ENCODE measurements at regions not wholly inside any gene's neighbourhood (a gene's known extent, or its start where the extent isn't known, plus 50 kb on each side); places are given as distances from the start of the nearest gene placed in this dataset.

DNA sequence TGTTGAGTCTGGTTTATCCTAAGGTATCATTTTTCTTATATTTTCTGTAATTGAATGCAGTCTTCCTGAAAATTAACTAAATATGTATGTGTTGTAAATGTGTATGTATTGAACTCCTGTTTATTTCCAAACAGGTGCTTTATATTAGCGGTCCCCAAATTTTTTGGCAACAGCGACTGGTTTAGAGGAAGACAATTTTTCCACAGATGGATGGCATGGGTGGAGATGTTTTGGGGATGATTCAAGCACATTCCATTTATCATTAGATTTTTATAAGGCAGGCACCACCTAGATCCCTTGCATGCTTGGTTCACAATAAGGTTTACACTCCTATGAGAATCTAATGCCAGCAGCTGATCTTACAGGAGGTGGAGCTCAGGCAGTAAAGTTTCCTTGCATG, 210.5 kb upstream of the ANO3 start:
- TF ChIP-seq, protein P1, sequence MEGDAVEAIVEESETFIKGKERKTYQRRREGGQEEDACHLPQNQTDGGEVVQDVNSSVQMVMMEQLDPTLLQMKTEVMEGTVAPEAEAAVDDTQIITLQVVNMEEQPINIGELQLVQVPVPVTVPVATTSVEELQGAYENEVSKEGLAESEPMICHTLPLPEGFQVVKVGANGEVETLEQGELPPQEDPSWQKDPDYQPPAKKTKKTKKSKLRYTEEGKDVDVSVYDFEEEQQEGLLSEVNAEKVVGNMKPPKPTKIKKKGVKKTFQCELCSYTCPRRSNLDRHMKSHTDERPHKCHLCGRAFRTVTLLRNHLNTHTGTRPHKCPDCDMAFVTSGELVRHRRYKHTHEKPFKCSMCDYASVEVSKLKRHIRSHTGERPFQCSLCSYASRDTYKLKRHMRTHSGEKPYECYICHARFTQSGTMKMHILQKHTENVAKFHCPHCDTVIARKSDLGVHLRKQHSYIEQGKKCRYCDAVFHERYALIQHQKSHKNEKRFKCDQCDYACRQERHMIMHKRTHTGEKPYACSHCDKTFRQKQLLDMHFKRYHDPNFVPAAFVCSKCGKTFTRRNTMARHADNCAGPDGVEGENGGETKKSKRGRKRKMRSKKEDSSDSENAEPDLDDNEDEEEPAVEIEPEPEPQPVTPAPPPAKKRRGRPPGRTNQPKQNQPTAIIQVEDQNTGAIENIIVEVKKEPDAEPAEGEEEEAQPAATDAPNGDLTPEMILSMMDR (IDR thresholded peaks at IDR 0.05) = no peak
- DNase-seq (ENCODE audit: low spot score) = no peak
- no peak overlapping the region for H3K27ac ChIP-seq
- no peak overlapping the region for H3K4me3 ChIP-seq

DNA sequence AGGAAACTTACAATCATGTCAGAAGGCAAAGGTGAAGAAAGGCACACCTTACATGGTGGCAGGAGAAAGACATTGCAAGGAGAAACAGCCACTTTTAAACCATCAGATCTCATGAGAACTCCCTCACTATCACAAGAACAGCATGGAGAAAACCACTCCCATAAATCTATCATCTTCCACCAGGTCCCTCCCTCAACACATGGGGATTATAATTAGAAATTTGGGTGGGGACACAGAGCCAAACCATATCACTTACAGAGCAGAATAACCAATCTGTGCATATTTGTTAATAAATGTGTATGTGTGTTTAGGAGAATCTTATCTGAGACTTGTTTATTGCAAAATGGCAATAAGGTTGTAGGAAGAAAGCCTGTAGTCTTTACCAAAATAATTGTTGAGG, 205.2 kb upstream of the ANO3 start:
- DNase-seq (ENCODE audit: low spot score) = no peak
- no peak overlapping the region for H3K4me3 ChIP-seq
- TF ChIP-seq, protein P1 (IDR thresholded peaks at IDR 0.05) = no peak
- no peak overlapping the region for H3K27ac ChIP-seq

DNA sequence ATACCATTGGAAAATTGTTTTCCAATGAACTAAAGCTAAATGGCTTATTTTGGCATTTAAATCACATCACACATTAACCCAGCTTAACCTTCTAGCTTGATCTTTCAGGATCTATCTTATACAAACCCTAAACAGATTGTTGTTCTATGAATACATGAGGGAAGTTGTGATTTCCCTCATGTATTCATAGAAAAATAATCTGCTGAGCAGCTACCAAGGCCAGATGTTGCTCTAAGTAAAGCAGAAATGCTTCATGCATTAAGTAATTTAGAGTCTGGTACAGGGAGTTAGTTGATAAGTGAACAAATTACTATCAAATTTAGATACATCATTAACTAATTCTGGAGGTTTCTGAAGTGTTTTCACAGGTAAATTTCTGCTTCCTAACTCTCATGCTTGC, 204.6 kb upstream of the ANO3 start:
- TF ChIP-seq, protein P1 (IDR thresholded peaks at IDR 0.05) = no peak
- DNase-seq (ENCODE audit: low spot score) = no peak
- Histone ChIP-seq H3K27ac (no peak overlapping the region), H3K4me3 (no peak overlapping the region)

DNA sequence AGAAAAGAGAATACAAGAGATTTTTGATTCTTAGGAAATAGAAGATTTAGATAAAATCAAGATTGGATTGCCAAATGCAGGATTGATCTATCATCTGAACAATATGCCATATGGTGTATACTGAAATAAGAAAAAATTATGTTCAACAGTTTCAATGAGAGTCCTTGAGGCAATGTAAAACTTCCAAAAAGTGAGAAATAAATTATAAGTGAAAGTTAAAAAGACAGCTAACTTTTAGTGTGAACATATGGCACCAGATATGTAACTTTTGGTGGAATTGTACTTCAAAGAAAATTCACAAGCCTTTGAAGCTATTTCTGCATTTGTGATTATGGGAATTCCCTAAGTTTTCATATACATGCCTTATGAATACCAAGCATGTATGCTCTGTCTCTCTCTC, 200.5 kb upstream of the ANO3 start:
- TF ChIP-seq, protein P1 (IDR thresholded peaks at IDR 0.05) = no peak
- H3K4me3 ChIP-seq = no peak overlapping the region
- DNase-seq (ENCODE audit: low spot score) = no peak
- no peak overlapping the region for H3K27ac ChIP-seq

DNA sequence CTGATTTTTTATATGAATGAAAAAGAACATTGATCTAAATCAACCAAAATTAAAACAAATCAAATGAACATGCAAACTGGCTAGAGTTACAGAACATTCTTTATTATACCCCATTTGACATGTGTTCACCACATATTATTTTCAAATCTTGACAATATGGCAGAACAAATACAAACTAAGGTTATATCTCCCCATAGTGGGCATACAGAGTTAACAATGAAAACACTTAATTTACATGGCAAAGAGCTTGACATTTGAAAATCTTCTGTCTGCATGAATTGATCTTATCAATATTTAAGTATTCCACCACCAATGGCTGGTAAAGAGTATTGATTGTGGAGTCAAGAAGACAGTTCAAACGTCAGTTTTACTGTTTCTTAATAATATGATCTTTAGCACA, 197.9 kb upstream of the ANO3 start:
- no peak for DNase-seq (ENCODE audit: low spot score)

DNA sequence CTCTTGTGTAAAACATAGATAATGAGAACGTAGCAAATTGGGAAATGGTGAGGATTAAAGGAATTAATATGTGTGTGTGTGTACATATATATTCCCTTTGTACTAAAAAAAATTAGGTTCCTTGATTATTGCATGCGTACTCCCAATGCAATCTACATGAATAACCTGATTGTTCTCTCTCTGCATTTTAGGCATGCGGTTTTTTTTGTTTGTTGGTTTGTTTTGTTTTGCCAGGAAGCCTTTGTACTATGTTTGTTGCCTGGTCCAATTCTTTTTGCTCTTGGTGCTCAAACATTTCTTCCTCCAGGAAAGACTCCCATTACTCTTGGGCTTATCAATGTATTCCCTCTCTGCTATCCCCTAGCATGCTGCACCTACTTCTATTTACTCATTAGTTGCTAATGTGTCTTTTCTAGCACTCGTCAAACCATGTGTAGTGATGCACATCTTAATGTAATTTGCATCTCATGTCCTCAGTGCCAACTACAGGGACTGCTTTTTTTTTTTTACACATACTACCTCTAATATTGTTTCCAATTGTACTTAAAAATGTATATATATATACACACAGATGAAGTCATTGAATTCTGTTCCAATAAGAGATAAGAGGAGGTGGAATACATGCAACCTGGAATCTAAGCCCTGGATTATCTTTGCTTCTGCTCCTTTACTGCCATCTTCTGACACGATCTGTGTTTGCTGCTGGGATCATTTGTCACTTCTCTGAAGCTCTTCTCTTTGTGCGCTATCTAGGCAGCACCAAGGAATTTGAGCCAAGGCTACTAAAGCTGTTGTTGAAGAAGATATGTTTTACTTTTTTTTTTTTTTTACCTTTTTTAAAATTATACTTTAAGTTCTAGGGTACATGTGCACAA, 197.2 kb upstream of the ANO3 start:
- TF ChIP-seq, protein P1 (IDR thresholded peaks at IDR 0.05) = no peak
- DNase-seq (ENCODE audit: low spot score) = no peak
- H3K27ac ChIP-seq = no peak overlapping the region

More for the DNA sequence above, 197.9 kb upstream of the ANO3 start:
- Histone ChIP-seq H3K4me3 (no peak overlapping the region), H3K27ac (no peak overlapping the region)
- TF ChIP-seq, protein P1 (IDR thresholded peaks at IDR 0.05) = no peak

DNA sequence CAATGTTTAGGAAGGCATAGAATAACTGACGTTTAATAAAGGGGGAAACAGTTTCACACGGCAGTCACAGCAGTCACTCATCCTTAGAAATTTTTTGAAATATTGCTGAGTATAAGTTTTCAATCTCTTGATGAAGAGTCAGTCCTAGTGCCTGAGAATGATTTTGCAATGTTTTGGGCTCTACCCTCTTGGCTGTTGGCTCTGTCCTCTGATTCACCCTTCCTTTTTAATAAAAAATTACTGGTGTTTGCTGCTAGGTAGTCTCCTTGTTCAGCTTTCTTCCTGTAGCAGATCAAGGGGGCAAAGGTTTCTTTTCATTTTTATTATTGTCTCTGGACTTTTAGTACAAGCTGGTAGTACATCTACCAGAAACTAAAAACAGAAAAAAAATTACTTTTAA, 194.3 kb upstream of the ANO3 start:
- H3K27ac ChIP-seq = no peak overlapping the region
- no peak overlapping the region for H3K4me3 ChIP-seq
- no peak for DNase-seq (ENCODE audit: low spot score)
- TF ChIP-seq, protein P1 (IDR thresholded peaks at IDR 0.05) = no peak

More for the DNA sequence above, 197.2 kb upstream of the ANO3 start:
- H3K4me3 ChIP-seq = no peak overlapping the region
